ENCODE measurements at regions not wholly inside any gene's neighbourhood (a gene's known extent, or its start where the extent isn't known, plus 50 kb on each side); places are given as distances from the start of the nearest gene placed in this dataset.

- Histone ChIP-seq H3K9ac (ENCODE audit: insufficient read depth, low read depth, low read length) (no peak overlapping the region), H3K27me3 (ENCODE audit: control insufficient read depth in 1 of 2, insufficient read depth in 2 of 2, low read length in 2 of 2) (no peaks in the 10 kb centered on the region), H3K4me2 (ENCODE audit: low read depth, low read length) (no peak overlapping the region), H3K9me3 (ENCODE audit: low read length) (no peaks in the 10 kb centered on the region), H3K4me1 (ENCODE audit: insufficient read depth, low read length) (no peaks in the 10 kb centered on the region), H3K4me3 (replicated peaks in 1 of 3; ENCODE audit: insufficient read depth in 1 of 3, low read depth in 2 of 3, low read length in 3 of 3) (no peak overlapping the region), H4K20me1 (ENCODE audit: insufficient read depth, low read length) (no peaks in the 10 kb centered on the region), H3K79me2 (ENCODE audit: insufficient read depth, low read length) (no peaks in the 10 kb centered on the region), H3K36me3 (replicated peaks in 1 of 2; ENCODE audit: control insufficient read depth in 1 of 2, insufficient read depth in 2 of 2, low read length in 2 of 2) (no peaks in the 10 kb centered on the region), H2AFZ (ENCODE audit: low read length) (no peak overlapping the region), H3K27ac (ENCODE audit: extremely low read length, insufficient read depth, low read length) (no peak overlapping the region)
- ATAC-seq (no peak), DNase-seq (ENCODE audit: low spot score) (no peak), FAIRE-seq (no peak)
- ChIA-PET CTCF (ENCODE audit: low intra/inter-chr PET ratio, low total read pairs) (no interaction called here), POLR2A (no interaction called here)
- WGBS (ENCODE audit: low lambda C conversion rate), result 12% methylated on average over 6 of the region's 7 CpGs
- TF ChIP-seq ZNF549 (CRISPR knock-in tag; IDR thresholded peaks at IDR 0.05), result no peak
- TF ChIP-seq XBP1 (CRISPR knock-in tag; IDR thresholded peaks at IDR 0.05), result no peak
- no peak for TF ChIP-seq TAF15 (IDR thresholded peaks at IDR 0.05; ENCODE audit: low read depth, low read length, poor library complexity, severe bottlenecking)
- no peak for TF ChIP-seq ZNF235 (CRISPR knock-in tag; IDR thresholded peaks at IDR 0.05; ENCODE audit: borderline replicate concordance)
- no peak for TF ChIP-seq LBX2 (CRISPR knock-in tag; IDR thresholded peaks at IDR 0.05; ENCODE audit: borderline replicate concordance)
- no peak for TF ChIP-seq TBL1XR1 (IDR thresholded peaks at IDR 0.05; ENCODE audit: borderline replicate concordance, low read length, partially characterized antibody)
- TF ChIP-seq ATM (IDR thresholded peaks at IDR 0.05; ENCODE audit: borderline replicate concordance), result no peak
- no peak for TF ChIP-seq RBM22 (optimal IDR thresholded peaks at IDR 0.05; ENCODE audit: low read length)
- no peak for TF ChIP-seq ETV5 (CRISPR knock-in tag; IDR thresholded peaks at IDR 0.05; ENCODE audit: borderline replicate concordance)
- TF ChIP-seq ZNF660 (CRISPR knock-in tag; IDR thresholded peaks at IDR 0.05; ENCODE audit: borderline replicate concordance, low read depth), result no peak
- TF ChIP-seq SATB2 (CRISPR knock-in tag; IDR thresholded peaks at IDR 0.05), result no peak
- TF ChIP-seq, protein P1, sequence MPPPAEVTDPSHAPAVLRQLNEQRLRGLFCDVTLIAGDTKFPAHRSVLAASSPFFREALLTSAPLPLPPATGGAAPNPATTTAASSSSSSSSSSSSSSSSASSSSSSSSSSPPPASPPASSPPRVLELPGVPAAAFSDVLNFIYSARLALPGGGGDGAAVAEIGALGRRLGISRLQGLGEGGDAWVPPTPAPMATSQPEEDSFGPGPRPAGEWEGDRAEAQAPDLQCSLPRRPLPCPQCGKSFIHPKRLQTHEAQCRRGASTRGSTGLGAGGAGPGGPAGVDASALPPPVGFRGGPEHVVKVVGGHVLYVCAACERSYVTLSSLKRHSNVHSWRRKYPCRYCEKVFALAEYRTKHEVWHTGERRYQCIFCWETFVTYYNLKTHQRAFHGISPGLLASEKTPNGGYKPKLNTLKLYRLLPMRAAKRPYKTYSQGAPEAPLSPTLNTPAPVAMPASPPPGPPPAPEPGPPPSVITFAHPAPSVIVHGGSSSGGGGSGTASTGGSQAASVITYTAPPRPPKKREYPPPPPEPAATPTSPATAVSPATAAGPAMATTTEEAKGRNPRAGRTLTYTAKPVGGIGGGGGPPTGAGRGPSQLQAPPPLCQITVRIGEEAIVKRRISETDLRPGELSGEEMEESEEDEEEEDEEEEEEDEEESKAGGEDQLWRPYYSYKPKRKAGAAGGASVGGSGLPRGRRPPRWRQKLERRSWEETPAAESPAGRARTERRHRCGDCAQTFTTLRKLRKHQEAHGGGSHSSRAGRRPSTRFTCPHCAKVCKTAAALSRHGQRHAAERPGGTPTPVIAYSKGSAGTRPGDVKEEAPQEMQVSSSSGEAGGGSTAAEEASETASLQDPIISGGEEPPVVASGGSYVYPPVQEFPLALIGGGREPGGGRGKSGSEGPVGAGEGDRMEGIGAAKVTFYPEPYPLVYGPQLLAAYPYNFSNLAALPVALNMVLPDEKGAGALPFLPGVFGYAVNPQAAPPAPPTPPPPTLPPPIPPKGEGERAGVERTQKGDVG (CRISPR knock-in tag; IDR thresholded peaks at IDR 0.05; ENCODE audit: borderline replicate concordance), result no peak
- TF ChIP-seq, protein P2, sequence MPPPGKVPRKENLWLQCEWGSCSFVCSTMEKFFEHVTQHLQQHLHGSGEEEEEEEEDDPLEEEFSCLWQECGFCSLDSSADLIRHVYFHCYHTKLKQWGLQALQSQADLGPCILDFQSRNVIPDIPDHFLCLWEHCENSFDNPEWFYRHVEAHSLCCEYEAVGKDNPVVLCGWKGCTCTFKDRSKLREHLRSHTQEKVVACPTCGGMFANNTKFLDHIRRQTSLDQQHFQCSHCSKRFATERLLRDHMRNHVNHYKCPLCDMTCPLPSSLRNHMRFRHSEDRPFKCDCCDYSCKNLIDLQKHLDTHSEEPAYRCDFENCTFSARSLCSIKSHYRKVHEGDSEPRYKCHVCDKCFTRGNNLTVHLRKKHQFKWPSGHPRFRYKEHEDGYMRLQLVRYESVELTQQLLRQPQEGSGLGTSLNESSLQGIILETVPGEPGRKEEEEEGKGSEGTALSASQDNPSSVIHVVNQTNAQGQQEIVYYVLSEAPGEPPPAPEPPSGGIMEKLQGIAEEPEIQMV (CRISPR knock-in tag; IDR thresholded peaks at IDR 0.05; ENCODE audit: low read depth), result no peak
- no peak for TF ChIP-seq JUN (CRISPR knock-in tag; IDR thresholded peaks at IDR 0.05)
- BruUV-seq (replicated peaks), result no TSS peak
- in situ Hi-C loops (cut with HindIII; ENCODE audit: extremely low pct_ligation_motif_present, low pct_unique_long_range_greater_than_20kb), result loop anchor here (25.0 kb wide), 1 partner anchor 245 kb away; no protein-coding TSS in a partner anchor
- intact Hi-C loops (cut with micrococcal nuclease; ENCODE audit: unreplicated experiment), result no loop called here
These were observed 291.9 kb downstream of the DMAC1 start for GRCh38 chr9:7507566-7508270.

Measured in HepG2 (cell line).